OCI-LY3 (cell line): ENCODE measurements at regions not wholly inside any gene's neighbourhood (a gene's known extent, or its start where the extent isn't known, plus 50 kb on each side); places are given as distances from the start of the nearest gene placed in this dataset.

ENCODE experiments used
- H2AFZ ChIP-seq: fragments of 200-600, 300-600 bp; shearing (Covaris generic); 2 replicates; pipeline ENCODE4 v1.6.0; 2014; ENCODE audit warnings: antibody characterized with exemption, low read depth, low read length
- H3K27ac ChIP-seq: fragments of 200-600, 300-600 bp; sonication (generic); 2 replicates; pipeline ENCODE4 v1.5.1; 2014; ENCODE audit warnings: mild to moderate bottlenecking, low read length, moderate library complexity, mixed read lengths
- H3K27me3 ChIP-seq: fragments of 200-600, 300-600 bp; sonication (generic); 2 replicates; pipeline ENCODE4 v1.6.1; 2014; ENCODE audit warnings: low read depth, low read length, mixed read lengths
- H3K36me3 ChIP-seq: fragments of 200-600, 300-600 bp; sonication (generic); replicated peaks from 2 replicates; pipeline ENCODE3; 2014; ENCODE audit warnings: low read depth, low read length, mixed read lengths
- H3K4me1 ChIP-seq: fragments of 300-600, 200-600 bp; sonication (generic); 2 replicates; pipeline ENCODE4 v1.6.1; 2014; ENCODE audit warnings: low read length, mixed read lengths
- H3K4me2 ChIP-seq: fragments of 200-600, 300-600 bp; sonication (generic); 2 replicates; pipeline ENCODE4 v1.6.1; 2014; ENCODE audit warnings: low read length, mixed read lengths
- H3K4me3 ChIP-seq: fragments of 300-600, 200-600 bp; sonication (generic); 2 replicates; pipeline ENCODE4 v1.5.1; 2014; ENCODE audit warnings: antibody characterized with exemption, mild to moderate bottlenecking, low read length, moderate library complexity
- H3K79me2 ChIP-seq: fragments of 300-600, 200-600 bp; shearing (Covaris generic); 2 replicates; pipeline ENCODE4 v1.6.1; 2014; ENCODE audit warnings: mild to moderate bottlenecking, low read length, mixed read lengths
- H3K9ac ChIP-seq: fragments of 300-600, 200-600 bp; shearing (Covaris generic); 2 replicates; pipeline ENCODE4 v1.6.0; 2014; ENCODE audit warnings: mild to moderate bottlenecking, low read length, moderate library complexity
- H3K9me3 ChIP-seq: fragments of 200-600, 300-600 bp; shearing (Covaris generic); 2 replicates; pipeline ENCODE4 v1.6.1; 2014; ENCODE audit warnings: low read length, mixed read lengths; ENCODE audit not compliant: insufficient read depth
- H4K20me1 ChIP-seq: fragments of 200-600, 300-600 bp; sonication (generic); 2 replicates; pipeline ENCODE4 v1.6.1; 2016; ENCODE audit warnings: low read length, mixed read lengths; ENCODE audit not compliant: insufficient read depth
- CTCF ChIP-seq: fragments of 200-600, 300-600 bp; sonication (generic); IDR thresholded peaks from 2 replicates; pipeline ENCODE4 v1.5.1; 2014; ENCODE audit warnings: antibody characterized with exemption, low read length, low read depth
- EZH2phosphoT487 ChIP-seq: fragments of 200-600 bp; shearing (Covaris generic); IDR thresholded peaks from 2 replicates; pipeline ENCODE4 v1.6.1; 2018; ENCODE audit warnings: antibody characterized with exemption, mixed run types, low read depth

GRCh38 chr12:19042221-19042620 is 87.3 kb upstream of the PLEKHA5 start:
- no peak overlapping the region for H3K9ac ChIP-seq
- no peaks in the 10 kb centered on the region for H3K36me3 ChIP-seq
- TF ChIP-seq CTCF (no peak), EZH2phosphoT487 (no peak)
- H4K20me1 ChIP-seq = no peaks in the 10 kb centered on the region
- H3K4me3 ChIP-seq = no peak overlapping the region
- peak overlapping the region; percentile 16; the same call in 1 of the 2 replicates for H3K4me2 ChIP-seq
- H3K79me2 ChIP-seq = no peaks in the 10 kb centered on the region
- no peaks in the 10 kb centered on the region for H3K27me3 ChIP-seq
- H3K27ac ChIP-seq = no peak overlapping the region
- peaks cover 9% of the 10 kb centered on the region for H3K4me1 ChIP-seq
- no peak overlapping the region for H2AFZ ChIP-seq
- H3K9me3 ChIP-seq = no peaks in the 10 kb centered on the region

GRCh38 chr12:19044430-19044829 is 85.1 kb upstream of the PLEKHA5 start:
- Histone ChIP-seq H4K20me1 (no peaks in the 10 kb centered on the region), H3K4me2 (no peak overlapping the region), H3K4me3 (no peak overlapping the region), H3K27me3 (no peaks in the 10 kb centered on the region), H3K9ac (no peak overlapping the region), H3K79me2 (no peaks in the 10 kb centered on the region), H3K36me3 (no peaks in the 10 kb centered on the region), H3K4me1 (peaks cover 9% of the 10 kb centered on the region), H2AFZ (no peak overlapping the region), H3K27ac (no peak overlapping the region), H3K9me3 (no peaks in the 10 kb centered on the region)
- TF ChIP-seq EZH2phosphoT487 = no peak
- no peak for TF ChIP-seq CTCF

- TF ChIP-seq EZH2phosphoT487 (no peak), CTCF (no peak)
- no peak overlapping the region for H2AFZ ChIP-seq
- no peaks in the 10 kb centered on the region for H3K79me2 ChIP-seq
- no peaks in the 10 kb centered on the region for H3K27me3 ChIP-seq
- peaks cover 9% of the 10 kb centered on the region for H3K4me1 ChIP-seq
- H3K4me2 ChIP-seq = no peak overlapping the region
- H3K9ac ChIP-seq = no peak overlapping the region
- H3K4me3 ChIP-seq = no peak overlapping the region
- H3K36me3 ChIP-seq = no peaks in the 10 kb centered on the region
- H4K20me1 ChIP-seq = no peaks in the 10 kb centered on the region
- H3K9me3 ChIP-seq = no peaks in the 10 kb centered on the region
- H3K27ac ChIP-seq = no peak overlapping the region
Observed at GRCh38 chr12:19044891-19045290, 84.6 kb upstream of the PLEKHA5 start.

- no peak overlapping the region for H3K9ac ChIP-seq
- H3K4me1 ChIP-seq = peaks cover 9% of the 10 kb centered on the region
- TF ChIP-seq CTCF (no peak), EZH2phosphoT487 (no peak)
- no peak overlapping the region for H3K4me3 ChIP-seq
- no peak overlapping the region for H2AFZ ChIP-seq
- no peaks in the 10 kb centered on the region for H3K9me3 ChIP-seq
- H3K27ac ChIP-seq = no peak overlapping the region
- H3K79me2 ChIP-seq = no peaks in the 10 kb centered on the region
- no peak overlapping the region for H3K4me2 ChIP-seq
- H3K36me3 ChIP-seq = no peaks in the 10 kb centered on the region
- H3K27me3 ChIP-seq = no peaks in the 10 kb centered on the region
- no peaks in the 10 kb centered on the region for H4K20me1 ChIP-seq
Observed at GRCh38 chr12:19045426-19045825, 84.1 kb upstream of the PLEKHA5 start.
